ENCODE measurements at regions not wholly inside any gene's neighbourhood (a gene's known extent, or its start where the extent isn't known, plus 50 kb on each side); places are given as distances from the start of the nearest gene placed in this dataset.
"Not testable (repeated sequence)": the region's sequence is repeated elsewhere in the genome, so short reads cannot be mapped to it uniquely, and the experiment has no call there.

- ChIA-PET POLR2A (no interaction called here), CTCF (no interaction called here)
- no peak for DNase-seq (ENCODE audit: extremely low spot score)
- TF ChIP-seq HDGF (IDR thresholded peaks at IDR 0.05; ENCODE audit: borderline replicate concordance) (no peak), CTBP1 (IDR thresholded peaks at IDR 0.05; ENCODE audit: borderline replicate concordance) (no peak), PKNOX1 (IDR thresholded peaks at IDR 0.05) (no peak), FOXA1 (IDR thresholded peaks at IDR 0.05) (no peak), TARDBP (IDR thresholded peaks at IDR 0.05) (no peak), LEF1 (IDR thresholded peaks at IDR 0.05; ENCODE audit: borderline replicate concordance) (no peak), SP1 (IDR thresholded peaks at IDR 0.05) (no peak), NFRKB (IDR thresholded peaks at IDR 0.05) (no peak), ARNT (IDR thresholded peaks at IDR 0.05) (no peak), ZNF384 (IDR thresholded peaks at IDR 0.05) (no peak), L3MBTL2 (conservative IDR thresholded peaks at IDR 0.05) (no peak), FOXK2 (IDR thresholded peaks at IDR 0.05) (no peak), FOXM1 (IDR thresholded peaks at IDR 0.05; ENCODE audit: borderline replicate concordance) (no peak), ELF4 (IDR thresholded peaks at IDR 0.05) (no peak), SUZ12 (IDR thresholded peaks at IDR 0.05) (no peak), BHLHE40 (IDR thresholded peaks at IDR 0.05; ENCODE audit: borderline replicate concordance) (no peak)
Measured at GRCh38 chr1:213416461-213417224, 365.6 kb downstream of the RPS6KC1 start.

- POLR2A ChIA-PET, result no interaction called here
- no peak for DNase-seq (ENCODE audit: extremely low spot score)
- no peak for TF ChIP-seq TARDBP (IDR thresholded peaks at IDR 0.05)
- no peak for TF ChIP-seq SUZ12 (IDR thresholded peaks at IDR 0.05)
- no peak for TF ChIP-seq LEF1 (IDR thresholded peaks at IDR 0.05; ENCODE audit: borderline replicate concordance)
- TF ChIP-seq NFRKB (IDR thresholded peaks at IDR 0.05), result no peak
- TF ChIP-seq FOXK2 (IDR thresholded peaks at IDR 0.05), result no peak
- no peak for TF ChIP-seq HDGF (IDR thresholded peaks at IDR 0.05; ENCODE audit: borderline replicate concordance)
- no peak for TF ChIP-seq SP1 (IDR thresholded peaks at IDR 0.05)
- no peak for TF ChIP-seq ARNT (IDR thresholded peaks at IDR 0.05)
- CTCF ChIA-PET, result no interaction called here
Measured at GRCh38 chr1:213417225-213417820, 366.3 kb downstream of the RPS6KC1 start.

- DNase-seq (ENCODE audit: extremely low spot score), result no peak
- ChIA-PET POLR2A (no interaction called here), CTCF (no interaction called here)
- TF ChIP-seq ELF4 (IDR thresholded peaks at IDR 0.05), result no peak
- no peak for TF ChIP-seq ARNT (IDR thresholded peaks at IDR 0.05)
- TF ChIP-seq SUZ12 (IDR thresholded peaks at IDR 0.05), result no peak
- TF ChIP-seq LEF1 (IDR thresholded peaks at IDR 0.05; ENCODE audit: borderline replicate concordance), result no peak
- no peak for TF ChIP-seq SP1 (IDR thresholded peaks at IDR 0.05)
Measured at GRCh38 chr1:213417846-213418245, 366.8 kb downstream of the RPS6KC1 start.

- no peak for TF ChIP-seq ARNT (IDR thresholded peaks at IDR 0.05)
- TF ChIP-seq ZNF384 (IDR thresholded peaks at IDR 0.05), result no peak
- no peak for TF ChIP-seq LEF1 (IDR thresholded peaks at IDR 0.05; ENCODE audit: borderline replicate concordance)
- TF ChIP-seq TARDBP (IDR thresholded peaks at IDR 0.05), result no peak
- TF ChIP-seq HDGF (IDR thresholded peaks at IDR 0.05; ENCODE audit: borderline replicate concordance), result no peak
- no peak for TF ChIP-seq BHLHE40 (IDR thresholded peaks at IDR 0.05; ENCODE audit: borderline replicate concordance)
- TF ChIP-seq CTBP1 (IDR thresholded peaks at IDR 0.05; ENCODE audit: borderline replicate concordance), result no peak
- no peak for TF ChIP-seq PKNOX1 (IDR thresholded peaks at IDR 0.05)
- no peak for TF ChIP-seq FOXK2 (IDR thresholded peaks at IDR 0.05)
- ChIA-PET POLR2A (no interaction called here), CTCF (no interaction called here)
- DNase-seq (ENCODE audit: extremely low spot score), result no peak
Measured at GRCh38 chr1:213418268-213419071, 367.4 kb downstream of the RPS6KC1 start.

- ChIA-PET CTCF (no interaction called here), POLR2A (no interaction called here)
- TF ChIP-seq BHLHE40 (IDR thresholded peaks at IDR 0.05; ENCODE audit: borderline replicate concordance) (no peak), FOXM1 (IDR thresholded peaks at IDR 0.05; ENCODE audit: borderline replicate concordance) (no peak), FOXA1 (IDR thresholded peaks at IDR 0.05) (no peak), ZNF384 (IDR thresholded peaks at IDR 0.05) (no peak), NFRKB (IDR thresholded peaks at IDR 0.05) (no peak), SP1 (IDR thresholded peaks at IDR 0.05) (no peak), SUZ12 (IDR thresholded peaks at IDR 0.05) (no peak), L3MBTL2 (conservative IDR thresholded peaks at IDR 0.05) (no peak), ELF4 (IDR thresholded peaks at IDR 0.05) (no peak), ARNT (IDR thresholded peaks at IDR 0.05) (no peak), FOXK2 (IDR thresholded peaks at IDR 0.05) (no peak), TARDBP (IDR thresholded peaks at IDR 0.05) (no peak), PKNOX1 (IDR thresholded peaks at IDR 0.05) (no peak), CTBP1 (IDR thresholded peaks at IDR 0.05; ENCODE audit: borderline replicate concordance) (no peak), HDGF (IDR thresholded peaks at IDR 0.05; ENCODE audit: borderline replicate concordance) (no peak)
- DNase-seq (ENCODE audit: extremely low spot score), result no peak
Measured at GRCh38 chr1:213419401-213420030, 368.5 kb downstream of the RPS6KC1 start.

- POLR2A ChIA-PET; CTCF ChIA-PET; DNase-seq (ENCODE audit: extremely low spot score): not testable (repeated sequence)
Measured at GRCh38 chr1:213421178-213421577, 370.1 kb downstream of the RPS6KC1 start.
